ENCODE measurements at regions not wholly inside any gene's neighbourhood (a gene's known extent, or its start where the extent isn't known, plus 50 kb on each side); places are given as distances from the start of the nearest gene placed in this dataset.

DNA sequence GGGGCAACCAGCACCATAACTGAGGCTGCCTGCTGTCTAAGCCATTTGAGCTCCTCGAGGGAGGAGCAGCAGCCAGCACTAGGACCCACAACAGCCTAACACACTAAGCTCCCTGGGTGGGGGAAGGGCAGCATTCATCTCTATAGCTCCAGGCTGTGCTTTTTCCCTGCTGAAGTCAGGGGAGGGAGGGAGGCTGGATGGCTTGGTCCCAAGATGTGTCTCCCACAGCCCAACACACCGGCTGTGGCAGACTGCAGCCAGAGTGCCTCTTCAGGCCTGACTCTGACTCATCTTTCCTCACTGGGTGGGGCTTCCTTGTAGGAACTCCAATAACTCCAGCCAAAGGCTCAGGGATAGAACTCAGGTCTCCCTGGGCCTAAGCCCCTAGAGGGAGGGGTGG, 296.3 kb downstream of the PRDM2 start:
- DNase-seq: peak; percentile 18

DNA sequence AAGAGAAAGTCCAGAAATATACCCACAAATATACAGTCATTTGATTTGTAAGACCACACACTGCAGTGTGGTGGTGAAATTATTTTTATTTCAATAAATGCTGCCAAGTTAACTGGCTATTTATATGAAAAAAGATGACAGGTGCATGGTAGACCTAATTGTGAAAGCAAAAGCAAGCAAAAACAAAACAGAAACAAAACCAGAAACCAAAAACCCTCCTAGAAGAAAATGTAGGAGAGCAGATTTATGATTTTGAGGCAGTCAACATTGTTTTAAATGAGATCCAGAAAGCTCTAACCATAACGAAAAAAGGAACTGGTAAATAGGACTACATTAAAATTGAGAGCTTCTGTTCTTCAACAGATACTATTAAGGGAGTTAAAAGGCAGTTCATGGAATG, 303.6 kb downstream of the PRDM2 start:
- DNase-seq: no peak
- no peaks in the 10 kb centered on the region for H3K36me3 ChIP-seq
- no peaks in the 10 kb centered on the region; the same call in 1 of the 2 replicates for H3K9me3 ChIP-seq
- no peak overlapping the region for H3K4me3 ChIP-seq
- H3K27me3 ChIP-seq: no peaks in the 10 kb centered on the region; the same call in 1 of the 2 replicates

More for the DNA sequence above, 296.3 kb downstream of the PRDM2 start:
- no peak overlapping the region for H3K4me3 ChIP-seq
- H3K9me3 ChIP-seq: no peaks in the 10 kb centered on the region; the same call in 1 of the 2 replicates
- H3K27me3 ChIP-seq: no peaks in the 10 kb centered on the region
- no peaks in the 10 kb centered on the region for H3K36me3 ChIP-seq

DNA sequence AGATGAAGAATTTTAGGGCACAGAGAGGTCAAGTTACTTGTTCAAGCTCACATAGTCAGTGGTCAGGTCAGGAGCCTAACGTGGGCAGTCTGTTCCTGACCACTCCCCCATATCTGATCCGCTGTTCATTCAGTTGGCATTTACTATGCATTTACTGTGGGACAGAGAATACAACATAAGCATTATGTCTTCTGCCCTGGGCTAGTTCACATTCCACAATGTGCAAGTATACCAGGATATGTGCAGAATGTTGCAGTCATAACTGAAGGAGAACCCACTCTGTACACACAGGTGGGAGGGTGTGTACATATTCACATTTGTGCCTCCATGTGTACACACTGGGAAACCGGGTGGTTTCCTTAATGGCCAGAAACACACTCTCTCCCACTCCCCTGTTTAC, 309.6 kb downstream of the PRDM2 start:
- Histone ChIP-seq H3K27me3 (no peaks in the 10 kb centered on the region), H3K4me3 (no peak overlapping the region), H3K9me3 (no peaks in the 10 kb centered on the region), H3K36me3 (no peaks in the 10 kb centered on the region)
- DNase-seq: no peak

DNA sequence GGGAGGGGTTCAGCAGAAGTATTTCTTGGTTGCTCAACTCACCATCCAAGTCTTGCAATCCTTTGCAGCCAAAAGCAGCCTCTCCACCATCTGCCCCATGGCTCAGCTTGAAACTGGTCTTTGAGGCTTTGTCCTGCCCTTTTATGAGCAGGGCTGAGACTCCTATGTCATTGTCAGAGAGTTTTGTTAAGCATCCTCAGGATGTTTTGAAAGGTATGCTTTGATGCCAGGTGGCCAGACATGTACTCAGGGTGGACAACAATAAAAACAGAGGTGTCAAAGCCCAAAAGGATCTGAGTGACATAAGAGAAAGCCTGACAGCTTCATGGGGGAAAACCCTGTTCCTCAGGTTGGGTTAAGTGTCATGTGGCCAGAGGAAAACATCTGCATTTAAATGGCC, 310.5 kb downstream of the PRDM2 start:
- H3K9me3 ChIP-seq: no peaks in the 10 kb centered on the region
- peaks cover 2% of the 10 kb centered on the region; the same call in 1 of the 2 replicates for H3K27me3 ChIP-seq
- no peaks in the 10 kb centered on the region for H3K36me3 ChIP-seq
- H3K4me3 ChIP-seq: no peak overlapping the region
- no peak for DNase-seq

DNA sequence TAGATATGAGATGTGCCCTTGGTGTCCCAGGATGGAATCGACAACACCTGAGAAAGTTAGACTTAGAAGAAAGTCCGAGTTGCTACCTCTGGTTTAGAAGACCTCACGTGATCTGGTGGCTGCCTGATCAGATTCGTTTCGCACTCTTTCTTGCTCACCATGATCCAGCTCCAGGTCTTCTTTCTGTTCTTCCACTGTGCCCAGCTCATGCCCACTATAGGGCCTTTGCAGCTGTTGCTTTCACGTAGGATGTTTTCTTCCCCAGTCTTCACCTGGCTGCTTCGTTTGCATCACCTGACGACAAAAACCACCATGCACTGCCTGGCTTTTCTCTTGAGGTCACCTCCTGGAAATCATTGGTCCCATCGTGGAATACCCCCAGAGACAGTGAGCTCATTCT, 311.1 kb downstream of the PRDM2 start:
- no peaks in the 10 kb centered on the region for H3K36me3 ChIP-seq
- DNase-seq: no peak
- no peak overlapping the region for H3K4me3 ChIP-seq
- peaks cover 2% of the 10 kb centered on the region; the same call in 1 of the 2 replicates for H3K27me3 ChIP-seq
- H3K9me3 ChIP-seq: no peaks in the 10 kb centered on the region

DNA sequence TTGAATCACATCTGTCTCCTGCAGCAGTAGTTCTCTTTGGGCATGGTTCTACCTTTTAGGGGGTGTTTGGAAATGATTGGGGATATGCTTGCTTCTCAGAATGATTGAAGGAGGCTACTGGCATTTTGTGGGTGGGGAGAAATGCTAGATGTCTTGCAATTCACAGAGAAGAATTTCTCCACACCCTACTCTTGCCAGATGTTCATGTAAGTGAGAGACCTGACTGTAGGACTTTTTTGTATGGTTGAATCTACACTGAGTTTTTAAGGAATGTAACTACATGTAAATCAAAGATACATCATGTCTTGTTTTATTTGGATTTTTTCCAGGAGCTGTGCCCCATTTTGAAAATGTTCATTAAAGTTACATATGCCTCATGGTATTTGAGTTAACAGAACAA, 311.9 kb downstream of the PRDM2 start:
- H3K4me3 ChIP-seq: no peak overlapping the region
- no peaks in the 10 kb centered on the region for H3K9me3 ChIP-seq
- peaks cover 2% of the 10 kb centered on the region; the same call in 1 of the 2 replicates for H3K27me3 ChIP-seq
- DNase-seq: no peak
- no peaks in the 10 kb centered on the region for H3K36me3 ChIP-seq

DNA sequence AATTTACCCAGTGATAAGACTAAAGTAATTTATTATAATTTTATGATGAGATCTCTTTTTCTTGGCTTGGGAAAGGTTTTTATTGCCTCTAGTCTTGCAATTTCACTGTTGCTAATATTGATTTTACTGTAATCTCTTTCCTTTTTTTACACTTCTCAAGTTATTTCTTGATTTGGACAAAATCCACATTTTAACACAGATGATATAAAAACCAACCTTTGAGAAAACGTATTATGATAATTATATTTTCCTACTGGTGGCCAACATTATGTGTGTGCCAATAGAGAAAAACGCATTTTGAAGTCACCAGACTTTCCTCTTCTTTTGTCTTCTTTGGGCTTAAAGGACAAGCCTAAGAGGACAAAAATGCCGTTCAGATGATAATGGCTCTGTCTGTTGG, 314.9 kb downstream of the PRDM2 start:
- peaks cover 2% of the 10 kb centered on the region; the same call in 1 of the 2 replicates for H3K27me3 ChIP-seq
- no peak for DNase-seq
- H3K4me3 ChIP-seq: no peak overlapping the region
- H3K36me3 ChIP-seq: no peaks in the 10 kb centered on the region
- H3K9me3 ChIP-seq: no peaks in the 10 kb centered on the region

DNA sequence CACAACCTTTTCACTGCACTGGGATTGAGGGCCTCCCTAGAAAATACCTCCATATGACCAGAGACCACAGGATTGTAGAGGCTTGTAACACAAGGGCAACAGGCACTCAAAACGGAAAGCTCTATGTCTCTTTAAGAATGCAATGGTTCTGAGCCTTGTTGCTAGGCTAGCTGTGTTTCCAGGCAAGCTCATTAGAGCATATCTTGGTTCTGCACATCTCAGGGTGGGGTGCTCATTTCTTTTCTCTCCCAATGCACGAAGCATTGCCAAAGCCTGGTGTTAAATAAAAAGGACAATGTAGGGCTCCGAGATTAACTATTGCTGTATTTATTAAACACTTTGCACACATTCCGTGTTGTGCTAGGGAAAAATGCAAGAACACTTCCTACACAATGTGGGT, 315.9 kb downstream of the PRDM2 start:
- Histone ChIP-seq H3K36me3 (no peaks in the 10 kb centered on the region), H3K27me3 (peaks cover 2% of the 10 kb centered on the region; the same call in 1 of the 2 replicates), H3K9me3 (no peaks in the 10 kb centered on the region), H3K4me3 (no peak overlapping the region)
- no peak for DNase-seq

DNA sequence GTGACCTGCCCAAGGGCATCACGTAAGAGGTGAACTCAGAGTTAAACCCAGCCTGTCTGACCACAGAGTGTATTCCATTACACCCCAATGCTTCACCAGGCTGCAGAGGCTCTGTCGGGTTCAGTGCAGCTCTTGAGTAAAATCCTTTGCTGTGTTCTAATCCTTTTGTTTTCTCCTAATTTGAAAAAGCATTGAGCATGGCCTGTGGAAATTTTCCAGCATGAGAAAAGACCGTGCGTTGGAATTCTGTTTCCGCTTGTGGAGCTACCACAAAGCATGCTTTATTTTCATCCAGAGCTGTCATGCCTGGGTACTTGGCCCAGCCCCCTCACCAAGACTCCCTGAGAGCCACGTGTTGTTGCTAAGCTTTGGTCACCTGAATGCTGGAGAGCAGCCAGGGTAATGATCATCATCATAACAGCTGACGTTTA, 317.6 kb downstream of the PRDM2 start:
- Histone ChIP-seq H3K36me3 (no peaks in the 10 kb centered on the region), H3K27me3 (peaks cover 2% of the 10 kb centered on the region; the same call in 1 of the 2 replicates), H3K4me3 (no peak overlapping the region), H3K9me3 (no peaks in the 10 kb centered on the region)
- no peak for DNase-seq

DNA sequence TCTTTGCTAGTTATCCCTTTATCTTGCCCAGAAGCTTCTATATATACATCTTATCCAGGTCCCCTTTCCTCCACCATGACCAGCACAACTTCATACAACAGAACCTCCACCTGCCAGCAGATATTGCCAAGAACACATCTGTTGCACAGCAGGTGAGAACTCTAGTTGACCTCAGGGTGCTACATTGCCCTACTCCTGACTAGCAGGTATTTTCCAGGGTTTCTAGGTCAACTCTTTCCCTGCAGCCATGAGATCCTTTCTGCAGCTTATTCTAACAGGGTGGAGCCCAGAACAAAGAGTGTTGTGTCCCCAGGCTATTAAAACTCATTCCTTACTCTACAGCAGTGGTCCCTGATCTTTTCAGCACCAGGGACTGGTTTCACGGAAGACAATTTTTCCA, 319.5 kb downstream of the PRDM2 start:
- DNase-seq: no peak
- Histone ChIP-seq H3K36me3 (no peaks in the 10 kb centered on the region), H3K4me3 (no peak overlapping the region), H3K9me3 (no peaks in the 10 kb centered on the region), H3K27me3 (peaks cover 2% of the 10 kb centered on the region; the same call in 1 of the 2 replicates)

DNA sequence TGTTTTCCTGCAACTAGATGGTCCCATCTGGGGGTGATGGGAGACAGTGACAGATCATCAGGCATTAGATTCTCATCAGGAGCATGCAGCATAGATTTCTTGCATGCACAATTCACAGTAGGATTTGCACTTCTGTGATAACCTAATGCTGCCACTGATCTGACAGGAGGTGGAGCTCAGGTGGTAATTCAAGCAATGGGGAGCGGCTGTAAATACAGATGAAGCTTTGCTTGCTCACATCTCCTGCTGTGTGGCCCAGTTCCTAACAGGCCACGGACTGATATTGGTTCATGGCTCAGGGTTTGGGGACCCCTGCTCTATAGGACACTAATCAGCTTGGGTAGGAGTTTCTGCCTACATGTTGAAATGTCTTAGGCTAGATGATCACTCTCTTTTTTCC, 320.0 kb downstream of the PRDM2 start:
- no peak for DNase-seq
- Histone ChIP-seq H3K36me3 (no peaks in the 10 kb centered on the region), H3K9me3 (no peaks in the 10 kb centered on the region)

DNA sequence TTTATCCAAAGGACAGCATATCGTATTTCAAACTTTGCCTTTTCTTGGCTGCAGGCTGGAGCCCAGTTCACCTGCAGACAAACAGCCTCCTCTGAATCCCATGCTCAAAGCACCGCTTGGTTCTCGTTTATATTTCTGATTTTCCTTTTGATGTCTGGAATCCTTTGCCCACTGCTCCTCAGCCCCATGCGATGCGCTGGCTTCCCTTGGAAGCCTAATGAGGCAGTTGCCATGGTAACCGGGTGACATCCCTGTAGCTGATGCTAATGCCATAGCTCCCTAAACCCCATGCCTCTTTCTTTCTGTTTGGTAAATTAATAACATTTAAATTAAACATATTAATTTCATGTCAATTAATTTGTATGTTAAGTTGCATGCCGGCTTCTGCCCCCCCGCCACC, 327.1 kb downstream of the PRDM2 start:
- DNase-seq: no peak
- no peaks in the 10 kb centered on the region for H3K9me3 ChIP-seq
- no peaks in the 10 kb centered on the region; the same call in 1 of the 2 replicates for H3K27me3 ChIP-seq
- no peak overlapping the region for H3K4me3 ChIP-seq
- H3K36me3 ChIP-seq: no peaks in the 10 kb centered on the region

More for the DNA sequence above, 320.0 kb downstream of the PRDM2 start:
- H3K27me3 ChIP-seq: no peaks in the 10 kb centered on the region; the same call in 1 of the 2 replicates
- no peak overlapping the region for H3K4me3 ChIP-seq

DNA sequence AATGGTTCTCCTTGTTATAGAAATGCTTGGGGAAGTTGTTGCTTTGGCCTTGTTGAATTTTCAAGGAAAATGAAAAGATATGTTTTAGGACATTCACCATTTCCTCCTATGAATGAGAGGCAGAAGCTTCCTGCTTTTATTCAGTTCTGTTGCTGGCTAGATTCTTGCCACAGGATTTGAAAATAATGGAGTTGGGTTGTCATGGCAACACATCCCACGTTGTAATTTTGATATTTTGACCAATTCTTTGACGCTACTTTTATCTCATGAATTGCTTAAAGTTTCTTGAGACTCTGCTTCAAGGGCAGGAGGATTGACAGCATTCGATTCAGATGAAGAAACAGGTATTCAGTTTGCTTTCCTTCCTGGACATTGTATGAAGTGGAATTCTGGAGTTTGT, 331.5 kb downstream of the PRDM2 start:
- no peak for DNase-seq

DNA sequence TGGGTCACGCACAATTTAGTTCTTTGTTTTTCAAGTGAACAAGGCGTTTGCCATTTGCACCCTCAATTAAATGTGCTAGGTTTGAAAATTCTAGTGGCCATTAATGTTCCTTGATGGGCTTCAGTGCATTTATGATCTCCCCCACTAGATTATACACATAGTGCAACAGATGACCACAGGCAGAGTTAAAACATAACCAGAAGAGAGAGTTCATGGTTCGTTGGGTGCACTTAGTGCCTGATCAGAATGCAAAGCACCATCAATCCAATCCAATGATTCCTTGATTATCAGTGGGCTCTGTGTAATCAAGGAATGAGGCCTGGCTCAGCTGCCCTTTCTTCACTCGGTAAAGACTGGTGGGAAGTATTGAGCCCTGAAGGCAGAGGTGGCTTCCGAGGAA, 334.5 kb downstream of the PRDM2 start:
- H3K4me3 ChIP-seq: no peak overlapping the region
- no peaks in the 10 kb centered on the region for H3K36me3 ChIP-seq
- H3K27me3 ChIP-seq: no peaks in the 10 kb centered on the region; the same call in 1 of the 2 replicates
- no peak for DNase-seq
- no peaks in the 10 kb centered on the region for H3K9me3 ChIP-seq

More for the DNA sequence above, 331.5 kb downstream of the PRDM2 start:
- H3K36me3 ChIP-seq: no peaks in the 10 kb centered on the region
- H3K4me3 ChIP-seq: no peak overlapping the region
- H3K9me3 ChIP-seq: no peaks in the 10 kb centered on the region
- H3K27me3 ChIP-seq: no peaks in the 10 kb centered on the region; the same call in 1 of the 2 replicates

DNA sequence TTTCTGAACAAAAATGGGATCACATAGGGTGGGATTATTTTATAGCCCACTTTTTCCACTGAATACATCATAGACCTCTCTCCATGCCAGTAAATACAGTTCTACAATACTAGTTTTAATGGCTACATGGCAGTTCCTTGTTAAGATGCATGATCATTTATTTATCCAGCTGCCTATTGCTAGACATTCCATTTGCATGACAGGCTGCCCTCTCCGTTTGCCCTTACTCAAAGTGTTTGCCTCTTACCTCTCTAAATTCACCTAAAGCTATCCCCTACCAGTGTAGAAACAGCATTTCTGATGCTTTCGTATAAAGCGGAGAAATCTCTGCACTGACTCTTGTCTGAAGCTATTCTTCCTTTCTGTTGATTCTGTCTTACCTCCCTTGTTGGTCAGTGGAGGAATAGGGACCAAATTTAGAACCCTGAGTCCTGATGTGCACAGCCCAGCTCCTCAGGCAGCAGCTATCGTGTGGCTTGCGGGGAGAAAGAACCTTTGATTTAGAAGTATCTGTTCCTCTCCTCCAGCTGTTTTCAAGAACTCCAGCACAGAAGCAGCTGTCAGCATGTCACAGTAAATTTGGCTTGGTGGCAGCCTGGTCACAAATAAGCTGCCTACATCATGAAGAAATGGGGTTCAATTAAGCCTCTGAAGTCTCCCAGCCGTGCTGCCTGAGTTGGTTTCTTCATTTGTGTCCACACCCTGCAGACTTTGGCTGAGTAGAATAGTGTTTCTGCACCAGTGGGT, 337.3 kb downstream of the PRDM2 start:
- Histone ChIP-seq H3K4me3 (no peak overlapping the region), H3K27me3 (no peaks in the 10 kb centered on the region; the same call in 1 of the 2 replicates), H3K36me3 (no peaks in the 10 kb centered on the region), H3K9me3 (peaks cover 9% of the 10 kb centered on the region)
- DNase-seq: no peak

DNA sequence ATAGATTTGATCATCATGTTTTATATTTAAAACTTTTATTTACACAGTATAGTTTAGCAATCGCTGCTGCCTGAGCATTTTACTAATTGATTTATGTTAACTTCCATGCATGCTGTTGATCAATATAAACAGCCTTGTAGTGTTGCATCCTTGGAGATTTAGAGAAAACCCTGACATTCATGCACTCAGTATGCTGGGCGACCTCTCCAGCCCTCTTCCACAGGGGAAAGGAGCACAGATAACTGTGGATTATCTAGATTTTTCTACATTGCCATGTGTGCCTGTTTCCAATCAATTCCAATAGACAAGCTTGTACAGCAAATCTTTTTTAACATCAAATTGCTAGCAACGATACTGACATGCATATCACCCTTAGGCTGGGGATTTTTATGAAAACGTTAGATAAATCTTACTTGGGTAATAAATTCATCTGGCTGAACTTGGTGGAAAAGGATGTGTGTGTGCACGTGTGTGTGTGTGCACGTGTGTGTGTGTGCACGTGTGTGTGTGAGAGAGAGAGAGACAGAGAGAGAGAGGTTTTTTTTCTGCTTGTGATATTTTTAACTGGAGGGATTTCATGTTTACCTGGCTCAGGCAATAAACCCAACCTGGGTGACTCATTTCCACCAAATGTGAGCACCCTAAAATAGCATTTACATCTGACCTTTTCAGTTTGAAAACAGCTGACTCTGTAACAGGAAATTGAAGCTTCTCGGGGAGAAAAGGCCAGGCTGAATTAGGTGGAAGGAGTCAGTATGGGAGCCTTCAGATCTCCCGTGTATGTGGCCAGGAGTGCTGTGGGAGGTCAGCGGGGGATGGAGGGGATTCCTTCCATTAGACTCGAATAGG, 339.8 kb downstream of the PRDM2 start:
- Histone ChIP-seq H3K27me3 (no peaks in the 10 kb centered on the region; the same call in 1 of the 2 replicates), H3K36me3 (no peaks in the 10 kb centered on the region), H3K4me3 (no peak overlapping the region), H3K9me3 (peaks cover 11% of the 10 kb centered on the region)
- no peak for DNase-seq

DNA sequence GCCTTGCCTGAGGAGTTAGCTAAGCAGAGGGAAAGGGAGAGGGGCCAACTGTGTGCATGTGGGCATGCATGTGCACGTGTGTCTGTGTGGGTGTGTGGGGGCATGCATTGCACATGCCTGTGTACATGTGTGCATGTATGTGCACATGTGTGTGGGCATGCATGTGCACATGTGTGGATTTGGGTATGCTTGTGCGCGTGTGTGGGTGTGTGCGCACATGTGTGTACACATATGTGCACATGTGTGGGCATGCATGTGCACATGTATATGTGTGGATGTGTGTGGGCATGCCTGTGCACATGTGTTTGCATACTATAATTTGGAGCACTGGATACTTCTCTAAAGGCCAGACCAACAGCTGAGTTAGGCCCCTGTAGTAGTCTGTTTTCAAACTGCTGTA, 350.0 kb downstream of the PRDM2 start:
- no peaks in the 10 kb centered on the region for H3K9me3 ChIP-seq
- H3K4me3 ChIP-seq: no peak overlapping the region
- DNase-seq: no peak
- no peaks in the 10 kb centered on the region for H3K36me3 ChIP-seq
- H3K27me3 ChIP-seq: no peaks in the 10 kb centered on the region

Measured in MG63 (cell line).